Tibial artery (tissue), 4 donors: ENCODE measurements at regions not wholly inside any gene's neighbourhood (a gene's known extent, or its start where the extent isn't known, plus 50 kb on each side); places are given as distances from the start of the nearest gene placed in this dataset.

ENCODE experiments used
- DNase-seq, 2 donors: peaks; one replicate each; pipeline ENCODE4 v3.0.0-alpha.2; 2019
- H3K27ac ChIP-seq, 2 donors: fragments of 200-600 bp; sonication (generic) in 1 of 2; 1 replicate in 1 of 2; 2 replicates in 1 of 2; pipeline ENCODE4 v1.5.1; 2018 to 2019; ENCODE audit warnings: mild to moderate bottlenecking in 1 of 2
- H3K27me3 ChIP-seq, 2 donors: fragments of 200-600 bp; sonication (generic) in 1 of 2; one replicate each; pipeline versions ENCODE4 v1.5.1 to v1.6.0; 2016 to 2019
- H3K36me3 ChIP-seq, 3 donors: fragments of 200-600 bp; sonication (generic) in 2 of 3; one replicate each; pipeline ENCODE4 v1.5.1; 2016 to 2019; ENCODE audit warnings: mild to moderate bottlenecking in 2 of 3
- H3K4me1 ChIP-seq, 4 donors: fragments of 200-600 bp; sonication (generic) in 2 of 4; 1 replicate in 3 of 4; 2 replicates in 1 of 4; pipeline ENCODE4 v1.5.1; 2016 to 2019
- H3K4me3 ChIP-seq, 2 donors: fragments of 200-600 bp; sonication (generic) in 1 of 2; 1 replicate in 1 of 2; 2 replicates in 1 of 2; pipeline ENCODE4 v1.5.1; 2018 to 2019; ENCODE audit warnings: mild to moderate bottlenecking in 2 of 2
- H3K9me3 ChIP-seq, 3 donors: fragments of 200-600 bp; sonication (generic) in 1 of 3; one replicate each; pipeline ENCODE4 v1.5.1; 2016 to 2019
- CTCF ChIP-seq, 2 experiments: fragments of 200-600 bp in 1 of 2; fragments of 450-650 bp in 1 of 2; IDR thresholded peaks; one replicate each; pipeline ENCODE4 v1.5.1; 2017 to 2019; ENCODE audit warnings: antibody characterized with exemption in 2 of 2, mild to moderate bottlenecking in 1 of 2, moderate library complexity in 1 of 2
- intact Hi-C: fragments of 100-400 bp; cut with DNase I; formaldehyde crosslinking; loops from one replicate; pipeline ENCODE4 v1.15.0; 2023; ENCODE audit warnings: low total_unique reads

- TF ChIP-seq CTCF (IDR thresholded peaks at IDR 0.05), result no peak
- Histone ChIP-seq H3K27ac (no peak overlapping the region), H3K27me3 (no peaks in the 10 kb centered on the region), H3K36me3 (no peaks in the 10 kb centered on the region), H3K4me3 (no peak overlapping the region), H3K4me1 (no peaks in the 10 kb centered on the region), H3K9me3 (no peaks in the 10 kb centered on the region)
- no peak for DNase-seq
- intact Hi-C loops, result no loop called here
These were observed 303.2 kb upstream of the LRFN5 start for GRCh38 chr14:41303506-41303905.

- H3K4me1 ChIP-seq, result no peaks in the 10 kb centered on the region
- intact Hi-C loops, result no loop called here
- no peaks in the 10 kb centered on the region for H3K9me3 ChIP-seq
- no peak for DNase-seq
- no peak overlapping the region for H3K27ac ChIP-seq
- H3K4me3 ChIP-seq, result no peak overlapping the region
- no peak for TF ChIP-seq CTCF (IDR thresholded peaks at IDR 0.05)
- H3K36me3 ChIP-seq, result no peaks in the 10 kb centered on the region
- no peaks in the 10 kb centered on the region for H3K27me3 ChIP-seq
These were observed 303.9 kb upstream of the LRFN5 start for GRCh38 chr14:41302776-41303175.

GRCh38 chr14:41299924-41300323, 306.8 kb upstream of the LRFN5 start:
- Histone ChIP-seq H3K4me1 (no peaks in the 10 kb centered on the region), H3K4me3 (no peak overlapping the region), H3K9me3 (no peaks in the 10 kb centered on the region), H3K27me3 (no peaks in the 10 kb centered on the region), H3K27ac (no peak overlapping the region), H3K36me3 (no peaks in the 10 kb centered on the region)
- DNase-seq, result no peak
- no peak for TF ChIP-seq CTCF (IDR thresholded peaks at IDR 0.05)
- intact Hi-C loops, result no loop called here

- Histone ChIP-seq H3K4me1 (no peaks in the 10 kb centered on the region), H3K9me3 (no peaks in the 10 kb centered on the region), H3K27me3 (no peaks in the 10 kb centered on the region), H3K36me3 (no peaks in the 10 kb centered on the region), H3K4me3 (no peak overlapping the region), H3K27ac (no peak overlapping the region)
- no peak for DNase-seq
- intact Hi-C loops, result no loop called here
- TF ChIP-seq CTCF (IDR thresholded peaks at IDR 0.05), result no peak
These were observed 308.4 kb upstream of the LRFN5 start for GRCh38 chr14:41298328-41298690.

GRCh38 chr14:41297576-41298327, 308.9 kb upstream of the LRFN5 start:
- H3K4me3 ChIP-seq, result no peak overlapping the region
- H3K27me3 ChIP-seq, result no peaks in the 10 kb centered on the region
- no peaks in the 10 kb centered on the region for H3K36me3 ChIP-seq
- H3K9me3 ChIP-seq, result no peaks in the 10 kb centered on the region
- no peaks in the 10 kb centered on the region for H3K4me1 ChIP-seq
- no peak for DNase-seq
- H3K27ac ChIP-seq, result no peak overlapping the region
- TF ChIP-seq CTCF (IDR thresholded peaks at IDR 0.05), result no peak
- intact Hi-C loops, result no loop called here

GRCh38 chr14:41295734-41296133, 310.9 kb upstream of the LRFN5 start:
- Histone ChIP-seq H3K27ac (no peak overlapping the region), H3K36me3 (no peaks in the 10 kb centered on the region), H3K4me3 (no peak overlapping the region), H3K4me1 (no peaks in the 10 kb centered on the region), H3K9me3 (no peaks in the 10 kb centered on the region), H3K27me3 (no peaks in the 10 kb centered on the region)
- TF ChIP-seq CTCF (IDR thresholded peaks at IDR 0.05), result no peak
- DNase-seq, result no peak
- intact Hi-C loops, result no loop called here
